SHP77 treated with DMSO at 0.1 percent for 48 hours (cell line): ENCODE measurements at regions not wholly inside any gene's neighbourhood (a gene's known extent, or its start where the extent isn't known, plus 50 kb on each side); places are given as distances from the start of the nearest gene placed in this dataset.

Experiments
- DNase-seq: peaks from one replicate; lab custom pipeline; 2025; lab: John Stamatoyannopoulos, UW

- no peak for DNase-seq
These were observed 114.7 kb upstream of the CELF2 start for GRCh38 chr10:10902951-10903350.

- DNase-seq: no peak
These were observed 114.1 kb upstream of the CELF2 start for GRCh38 chr10:10903620-10904019.

GRCh38 chr10:10910634-10911033 lies 107.0 kb upstream of the CELF2 start:
- DNase-seq: no peak

- DNase-seq: no peak
These were observed 106.6 kb upstream of the CELF2 start for GRCh38 chr10:10911035-10911434.

- DNase-seq: no peak
These were observed 106.2 kb upstream of the CELF2 start for GRCh38 chr10:10911471-10911921.

GRCh38 chr10:10914144-10914543 lies 103.5 kb upstream of the CELF2 start:
- DNase-seq: no peak

GRCh38 chr10:10915215-10915614 lies 102.5 kb upstream of the CELF2 start:
- no peak for DNase-seq

- DNase-seq: no peak
These were observed 100.6 kb upstream of the CELF2 start for GRCh38 chr10:10917031-10917430.

GRCh38 chr10:10919976-10920375 lies 97.7 kb upstream of the CELF2 start:
- no peak for DNase-seq

GRCh38 chr10:10921826-10922461 lies 95.7 kb upstream of the CELF2 start:
- no peak for DNase-seq

GRCh38 chr10:10923029-10923651 lies 94.5 kb upstream of the CELF2 start:
- DNase-seq: no peak

- no peak for DNase-seq
These were observed 92.0 kb upstream of the CELF2 start for GRCh38 chr10:10925667-10926066.

GRCh38 chr10:10927608-10928007 lies 90.1 kb upstream of the CELF2 start:
- no peak for DNase-seq

- DNase-seq: no peak
These were observed 86.5 kb upstream of the CELF2 start for GRCh38 chr10:10930979-10931743.

GRCh38 chr10:10935032-10935431 lies 82.6 kb upstream of the CELF2 start:
- no peak for DNase-seq

GRCh38 chr10:10938676-10939075 lies 79.0 kb upstream of the CELF2 start:
- no peak for DNase-seq

- no peak for DNase-seq
These were observed 76.4 kb upstream of the CELF2 start for GRCh38 chr10:10941127-10941730.

- DNase-seq: no peak
These were observed 75.2 kb upstream of the CELF2 start for GRCh38 chr10:10942441-10942840.

- no peak for DNase-seq
These were observed 71.6 kb upstream of the CELF2 start for GRCh38 chr10:10946081-10946480.

- DNase-seq: no peak
These were observed 70.9 kb upstream of the CELF2 start for GRCh38 chr10:10946801-10947200.

GRCh38 chr10:10951675-10952074 lies 66.0 kb upstream of the CELF2 start:
- DNase-seq: no peak

- DNase-seq: no peak
These were observed 64.9 kb upstream of the CELF2 start for GRCh38 chr10:10952800-10953199.
